C1 segment of cervical spinal cord (tissue), 14 donors: ENCODE measurements at regions not wholly inside any gene's neighbourhood (a gene's known extent, or its start where the extent isn't known, plus 50 kb on each side); places are given as distances from the start of the nearest gene placed in this dataset.
"Not testable (repeated sequence)": the region's sequence is repeated elsewhere in the genome, so short reads cannot be mapped to it uniquely, and the experiment has no call there.

Experiments
- DNase-seq, 14 donors: peaks; one replicate each; lab custom pipeline; 2025; lab: John Stamatoyannopoulos, UW

DNA sequence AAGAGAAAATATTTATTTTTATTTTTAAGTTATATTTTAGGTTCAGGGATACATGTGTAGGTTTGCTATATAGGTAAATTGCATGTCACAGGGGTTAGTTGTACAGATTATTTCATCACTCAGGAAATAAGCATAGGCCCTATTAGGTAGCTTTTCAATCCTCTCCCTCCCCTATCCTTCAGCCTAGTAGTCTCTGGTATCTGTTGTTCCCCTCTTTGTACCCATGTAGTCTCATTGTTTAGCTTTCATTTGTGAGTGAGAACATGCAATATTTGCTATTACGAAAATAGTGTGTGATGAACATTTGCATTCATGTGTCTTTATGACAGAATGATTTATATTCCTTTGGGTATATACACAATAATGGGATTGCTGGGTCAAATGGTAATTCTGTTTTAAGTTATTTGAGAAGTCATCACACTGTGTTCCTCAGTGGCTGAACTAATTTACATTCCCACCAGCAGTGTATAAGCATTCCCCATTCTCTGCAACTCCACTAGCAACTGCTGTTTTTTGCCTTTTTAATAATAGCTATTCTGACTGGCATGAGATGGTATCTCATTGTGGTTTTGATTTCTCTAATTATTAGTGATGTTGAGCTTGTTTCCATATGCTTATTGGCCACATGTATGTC lies 863.3 kb downstream of the TTLL7 start:
- DNase-seq: not testable (repeated sequence)

DNA sequence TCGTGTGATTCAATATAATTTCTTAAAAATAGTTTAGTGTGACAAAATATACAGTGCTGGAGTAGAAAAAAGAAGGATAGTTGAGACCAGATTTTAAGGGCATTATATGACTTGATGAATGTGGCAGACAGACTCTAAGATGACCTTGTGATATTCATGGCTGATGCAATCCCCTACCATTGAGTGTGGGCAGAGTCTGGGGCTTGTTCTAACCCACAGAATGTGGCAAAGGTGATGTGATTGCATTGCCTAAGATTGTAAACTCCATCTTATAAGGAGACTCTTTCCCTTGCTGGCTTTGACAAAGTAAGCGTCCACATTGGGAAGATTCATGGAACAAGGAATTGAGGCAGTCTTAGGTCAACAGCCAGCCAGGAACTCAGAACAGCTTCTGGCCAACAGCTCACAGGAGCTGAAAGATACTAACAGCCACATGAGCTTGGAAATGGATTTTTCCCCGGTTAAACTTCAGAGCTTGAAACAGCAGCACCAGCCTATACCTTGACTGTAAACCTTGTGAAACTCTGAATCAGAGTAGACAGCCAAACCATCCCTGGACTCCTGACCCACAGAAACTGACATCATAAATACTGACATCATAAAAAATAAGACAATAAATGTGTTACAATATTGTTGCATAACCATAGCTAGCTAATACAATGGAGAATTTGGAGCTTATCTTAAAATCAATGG lies 864.5 kb downstream of the TTLL7 start:
- not testable (repeated sequence) for DNase-seq

DNA sequence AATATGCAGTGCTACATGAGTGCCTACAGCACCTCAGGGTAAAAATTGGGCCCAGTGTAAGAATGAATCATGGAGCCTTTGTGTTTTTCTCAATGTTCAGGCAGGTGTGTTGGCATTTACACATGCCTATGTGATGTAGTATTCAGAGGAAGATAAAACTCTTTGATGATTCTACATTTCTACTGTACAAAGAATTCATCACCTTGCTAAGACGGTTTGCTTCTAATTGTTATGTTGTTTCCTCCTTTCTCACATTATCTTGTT lies 867.3 kb downstream of the TTLL7 start:
- no peak for DNase-seq

- DNase-seq: no peak
Observed at GRCh38 chr1:83130886-83131691, 867.8 kb downstream of the TTLL7 start.

DNA sequence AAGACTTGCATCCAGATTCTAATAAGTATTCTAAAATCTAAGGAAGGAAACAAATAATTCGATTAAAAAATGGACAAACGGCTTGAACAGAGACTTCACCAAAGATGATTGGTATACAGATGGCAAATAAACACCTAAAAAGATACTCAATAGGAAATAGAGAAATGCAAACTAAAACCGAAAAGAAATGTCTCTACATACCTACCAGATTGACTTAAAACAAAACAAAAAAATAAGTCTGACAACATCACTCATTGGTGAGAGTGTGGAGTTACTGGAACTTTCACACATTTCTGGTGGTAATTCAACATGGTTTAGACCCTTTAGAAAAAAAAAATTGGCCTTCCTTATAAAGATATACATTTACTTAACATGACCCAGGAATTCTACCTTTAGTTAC lies 869.8 kb downstream of the TTLL7 start:
- DNase-seq: no peak

GRCh38 chr1:83125456-83125855 lies 873.5 kb downstream of the TTLL7 start:
- DNase-seq: no peak

DNA sequence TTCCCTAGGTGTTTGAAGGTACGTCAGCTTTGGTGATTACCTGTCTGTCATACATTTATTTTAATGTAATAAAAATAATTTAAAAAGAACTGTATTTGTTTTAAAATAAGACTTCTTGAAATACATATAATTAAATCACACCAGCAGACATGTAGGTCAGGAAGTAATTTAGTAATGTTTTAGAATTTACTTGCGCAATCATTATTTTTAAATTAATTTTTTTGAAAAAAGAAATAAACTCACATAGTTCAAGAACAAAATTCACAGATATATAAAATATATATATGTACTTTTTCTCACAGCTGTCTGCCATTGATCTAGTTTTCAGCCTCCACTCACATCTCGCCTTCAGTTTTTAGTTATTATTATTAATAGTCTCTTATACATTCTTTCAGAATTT lies 875.9 kb downstream of the TTLL7 start:
- no peak for DNase-seq

DNA sequence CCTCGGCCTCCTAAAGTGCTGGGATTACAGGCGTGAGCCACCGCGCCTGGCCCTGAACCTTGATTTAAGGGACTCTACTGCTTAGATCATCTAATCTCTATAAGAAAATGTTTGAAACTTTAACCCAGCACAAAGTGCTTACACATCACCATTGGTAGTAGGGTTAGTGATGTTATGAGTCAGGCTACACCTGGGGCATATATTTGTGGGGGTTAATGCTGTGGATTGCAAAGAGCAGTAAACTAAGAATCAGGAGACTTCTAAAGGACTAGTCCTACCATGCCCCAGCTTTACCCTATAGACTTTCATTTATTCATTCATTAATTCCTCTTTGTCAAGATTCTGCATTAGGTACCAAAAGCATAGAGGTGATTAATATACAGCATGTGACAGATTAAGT lies 880.5 kb downstream of the TTLL7 start:
- no peak for DNase-seq

DNA sequence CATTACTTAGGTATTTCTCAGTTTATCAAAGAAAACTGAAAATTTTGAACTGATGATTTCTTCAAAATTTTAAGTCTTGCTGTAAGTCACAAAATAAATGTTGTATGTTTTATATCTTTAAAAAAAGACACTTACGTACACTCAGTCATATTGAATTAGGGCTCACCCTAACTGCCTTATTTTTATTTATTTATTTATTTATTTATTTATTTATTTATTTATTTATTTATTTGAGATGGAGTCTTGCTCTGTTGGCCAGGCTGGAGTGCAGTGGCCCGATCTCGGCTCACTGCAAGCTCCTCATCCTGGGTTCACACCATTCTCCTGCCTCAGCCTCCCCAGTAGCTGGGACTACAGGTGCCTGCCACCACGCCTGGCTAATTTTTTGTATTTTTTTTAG lies 881.9 kb downstream of the TTLL7 start:
- DNase-seq: not testable (repeated sequence)

- no peak for DNase-seq
Observed at GRCh38 chr1:83115785-83116184, 883.1 kb downstream of the TTLL7 start.

GRCh38 chr1:83114136-83114834 lies 884.6 kb downstream of the TTLL7 start:
- DNase-seq: no peak

GRCh38 chr1:83113652-83114051 lies 885.3 kb downstream of the TTLL7 start:
- no peak for DNase-seq

- no peak for DNase-seq
Observed at GRCh38 chr1:83112248-83112885, 886.6 kb downstream of the TTLL7 start.

DNA sequence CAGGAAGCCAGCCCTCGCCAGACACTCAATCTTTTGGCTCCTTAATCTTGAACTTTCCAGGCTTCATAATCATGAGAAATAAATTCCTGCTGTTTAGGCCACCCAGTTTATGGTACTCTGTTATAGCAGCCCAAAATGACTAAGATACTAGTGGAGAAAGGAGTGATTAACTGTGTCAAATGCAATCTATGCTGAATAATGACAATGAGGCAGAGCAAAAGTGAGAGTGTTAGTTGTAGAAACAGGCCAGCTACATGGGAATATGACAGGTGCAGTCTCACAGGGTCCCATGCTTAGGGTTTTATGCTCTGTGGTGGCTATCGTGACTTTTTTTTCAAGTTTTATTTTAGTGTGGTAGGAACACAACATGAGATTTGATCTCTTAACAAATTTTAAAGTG lies 888.8 kb downstream of the TTLL7 start:
- no peak for DNase-seq

- no peak for DNase-seq
Observed at GRCh38 chr1:83109692-83110091, 889.2 kb downstream of the TTLL7 start.

DNA sequence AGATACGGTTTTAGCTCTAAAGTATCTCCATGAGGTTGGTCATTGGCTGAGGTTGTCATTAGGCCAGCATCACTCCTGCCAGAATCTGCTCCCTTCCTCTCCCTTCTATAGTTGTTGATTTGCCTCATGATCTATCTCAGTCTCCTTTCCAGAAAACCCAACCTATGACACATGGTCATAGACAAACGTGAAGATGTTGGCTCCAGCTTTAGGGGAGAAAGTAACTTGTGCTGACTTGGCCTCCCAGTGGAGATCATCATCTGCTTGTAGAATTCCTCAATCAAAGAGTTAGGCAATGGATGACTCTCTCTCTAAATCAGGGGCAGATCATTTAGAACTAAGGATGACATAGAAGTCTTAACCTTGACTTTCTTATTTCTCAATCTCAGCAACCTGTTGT lies 894.4 kb downstream of the TTLL7 start:
- no peak for DNase-seq

DNA sequence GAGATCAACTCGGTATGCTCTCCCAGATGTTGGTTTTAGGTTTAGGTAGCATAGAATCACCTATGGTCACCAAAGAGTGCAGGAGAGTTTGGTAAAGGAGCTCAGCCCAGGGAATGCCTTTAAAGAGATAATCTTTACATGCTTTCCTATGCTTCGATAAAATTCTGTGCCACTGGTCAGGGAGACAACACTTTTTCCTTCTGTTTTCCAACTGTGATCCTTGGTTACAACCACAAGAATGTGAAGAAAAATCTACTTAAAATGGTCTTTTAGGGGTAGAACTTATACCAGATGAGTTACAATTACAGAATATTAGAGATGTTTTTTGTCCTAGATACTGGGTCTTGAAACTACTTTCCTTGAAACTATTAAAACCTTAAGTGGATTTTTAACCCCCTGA lies 895.6 kb downstream of the TTLL7 start:
- no peak for DNase-seq

GRCh38 chr1:83102630-83103071 lies 896.3 kb downstream of the TTLL7 start:
- DNase-seq: no peak

DNA sequence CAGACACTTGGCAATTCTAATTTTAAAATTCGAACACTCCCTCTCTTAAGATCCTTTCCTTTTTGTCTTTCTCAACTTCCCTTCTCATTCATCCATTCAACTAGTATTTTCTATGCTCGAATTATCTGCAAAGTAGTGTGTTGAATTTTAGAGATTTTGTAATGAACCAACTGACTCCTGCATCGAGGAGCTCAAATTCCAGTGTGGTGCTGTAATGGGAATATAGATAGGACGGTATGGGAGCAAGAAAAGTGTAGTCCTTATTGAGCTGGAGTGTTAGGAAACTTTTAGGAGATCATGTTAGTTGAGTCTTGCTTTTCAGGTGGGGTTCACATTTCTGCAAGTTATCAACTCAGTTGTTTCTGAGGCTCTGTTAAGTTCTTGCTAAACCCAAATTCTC lies 897.5 kb downstream of the TTLL7 start:
- DNase-seq: no peak

DNA sequence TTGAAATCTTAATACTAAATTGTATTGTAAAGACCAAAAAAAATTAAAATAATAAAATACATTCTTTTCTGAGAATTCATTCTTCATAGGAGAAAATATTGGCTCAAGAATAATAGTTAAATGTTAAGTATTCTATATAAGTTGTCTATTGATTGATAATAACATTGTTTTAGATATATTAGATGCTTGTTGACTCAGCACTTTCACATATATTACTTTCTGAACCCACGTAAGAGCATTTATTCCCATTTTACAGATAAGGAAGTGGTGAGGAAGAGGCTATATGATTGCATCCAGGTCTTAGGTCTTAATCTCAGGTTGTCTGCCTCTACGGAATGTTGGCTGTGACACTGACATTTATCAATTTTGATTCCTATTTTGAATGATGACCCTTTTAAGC lies 898.8 kb downstream of the TTLL7 start:
- no peak for DNase-seq

- no peak for DNase-seq
Observed at GRCh38 chr1:83098791-83099190, 900.1 kb downstream of the TTLL7 start.

- DNase-seq: no peak
Observed at GRCh38 chr1:83098131-83098530, 900.8 kb downstream of the TTLL7 start.
